ENCODE measurements at regions not wholly inside any gene's neighbourhood (a gene's known extent, or its start where the extent isn't known, plus 50 kb on each side); places are given as distances from the start of the nearest gene placed in this dataset.

- Histone ChIP-seq H2AFZ (ENCODE audit: low read length) (no peak overlapping the region), H3K79me2 (ENCODE audit: insufficient read depth, low read depth, low read length) (no peaks in the 10 kb centered on the region), H3K4me1 (ENCODE audit: insufficient read depth, low read length, poor library complexity, severe bottlenecking) (no peaks in the 10 kb centered on the region), H3K9me2 (ENCODE audit: insufficient read depth, low read length) (no peaks in the 10 kb centered on the region), H3K27ac (ENCODE audit: low read depth, low read length, poor library complexity, severe bottlenecking) (no peak overlapping the region), H4K20me1 (ENCODE audit: insufficient read depth, low read length) (no peaks in the 10 kb centered on the region), H3K36me3 (ENCODE audit: insufficient read depth, low read length) (no peaks in the 10 kb centered on the region), H3K4me2 (ENCODE audit: low read length) (no peak overlapping the region), H3K4me3 (ENCODE audit: low read depth, low read length, poor library complexity, severe bottlenecking) (no peak overlapping the region), H3K9me3 (ENCODE audit: low read length) (no peaks in the 10 kb centered on the region)
- intact Hi-C loops (cut with micrococcal nuclease; ENCODE audit: unreplicated experiment), result no loop called here
- TF ChIP-seq, protein P1, sequence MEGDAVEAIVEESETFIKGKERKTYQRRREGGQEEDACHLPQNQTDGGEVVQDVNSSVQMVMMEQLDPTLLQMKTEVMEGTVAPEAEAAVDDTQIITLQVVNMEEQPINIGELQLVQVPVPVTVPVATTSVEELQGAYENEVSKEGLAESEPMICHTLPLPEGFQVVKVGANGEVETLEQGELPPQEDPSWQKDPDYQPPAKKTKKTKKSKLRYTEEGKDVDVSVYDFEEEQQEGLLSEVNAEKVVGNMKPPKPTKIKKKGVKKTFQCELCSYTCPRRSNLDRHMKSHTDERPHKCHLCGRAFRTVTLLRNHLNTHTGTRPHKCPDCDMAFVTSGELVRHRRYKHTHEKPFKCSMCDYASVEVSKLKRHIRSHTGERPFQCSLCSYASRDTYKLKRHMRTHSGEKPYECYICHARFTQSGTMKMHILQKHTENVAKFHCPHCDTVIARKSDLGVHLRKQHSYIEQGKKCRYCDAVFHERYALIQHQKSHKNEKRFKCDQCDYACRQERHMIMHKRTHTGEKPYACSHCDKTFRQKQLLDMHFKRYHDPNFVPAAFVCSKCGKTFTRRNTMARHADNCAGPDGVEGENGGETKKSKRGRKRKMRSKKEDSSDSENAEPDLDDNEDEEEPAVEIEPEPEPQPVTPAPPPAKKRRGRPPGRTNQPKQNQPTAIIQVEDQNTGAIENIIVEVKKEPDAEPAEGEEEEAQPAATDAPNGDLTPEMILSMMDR (conservative IDR thresholded peaks at IDR 0.05; ENCODE audit: low read length), result no peak
- ChIA-PET POLR2A (no interaction called here), CTCF (ENCODE audit: unreplicated experiment) (no interaction called here)
- DNase-seq (ENCODE audit: low spot score), result no peak
- no TSS peak for BruUV-seq (replicated peaks)
These were observed 380.8 kb upstream of the TMEM132C start for GRCh38 chr12:127885954-127886750.

GRCh38 chr12:127886827-127887226 is 380.1 kb upstream of the TMEM132C start:
- Histone ChIP-seq H3K36me3 (ENCODE audit: insufficient read depth, low read length) (no peaks in the 10 kb centered on the region), H3K4me3 (ENCODE audit: low read depth, low read length, poor library complexity, severe bottlenecking) (no peak overlapping the region), H3K9me3 (ENCODE audit: low read length) (no peaks in the 10 kb centered on the region), H2AFZ (ENCODE audit: low read length) (no peak overlapping the region), H3K79me2 (ENCODE audit: insufficient read depth, low read depth, low read length) (no peaks in the 10 kb centered on the region), H3K4me2 (ENCODE audit: low read length) (no peak overlapping the region), H3K27ac (ENCODE audit: low read depth, low read length, poor library complexity, severe bottlenecking) (no peak overlapping the region), H3K9me2 (ENCODE audit: insufficient read depth, low read length) (no peaks in the 10 kb centered on the region), H4K20me1 (ENCODE audit: insufficient read depth, low read length) (no peaks in the 10 kb centered on the region), H3K4me1 (ENCODE audit: insufficient read depth, low read length, poor library complexity, severe bottlenecking) (no peaks in the 10 kb centered on the region)
- no TSS peak for BruUV-seq (replicated peaks)
- CTCF ChIA-PET (ENCODE audit: unreplicated experiment), result no interaction called here
- TF ChIP-seq, protein P1 (conservative IDR thresholded peaks at IDR 0.05; ENCODE audit: low read length), result no peak
- no peak for TF ChIP-seq EZH2phosphoT487 (IDR thresholded peaks at IDR 0.05; ENCODE audit: borderline replicate concordance, low read depth, low read length)
- intact Hi-C loops (cut with micrococcal nuclease; ENCODE audit: unreplicated experiment), result no loop called here
- POLR2A ChIA-PET, result no interaction called here
- no peak for DNase-seq (ENCODE audit: low spot score)

DNA sequence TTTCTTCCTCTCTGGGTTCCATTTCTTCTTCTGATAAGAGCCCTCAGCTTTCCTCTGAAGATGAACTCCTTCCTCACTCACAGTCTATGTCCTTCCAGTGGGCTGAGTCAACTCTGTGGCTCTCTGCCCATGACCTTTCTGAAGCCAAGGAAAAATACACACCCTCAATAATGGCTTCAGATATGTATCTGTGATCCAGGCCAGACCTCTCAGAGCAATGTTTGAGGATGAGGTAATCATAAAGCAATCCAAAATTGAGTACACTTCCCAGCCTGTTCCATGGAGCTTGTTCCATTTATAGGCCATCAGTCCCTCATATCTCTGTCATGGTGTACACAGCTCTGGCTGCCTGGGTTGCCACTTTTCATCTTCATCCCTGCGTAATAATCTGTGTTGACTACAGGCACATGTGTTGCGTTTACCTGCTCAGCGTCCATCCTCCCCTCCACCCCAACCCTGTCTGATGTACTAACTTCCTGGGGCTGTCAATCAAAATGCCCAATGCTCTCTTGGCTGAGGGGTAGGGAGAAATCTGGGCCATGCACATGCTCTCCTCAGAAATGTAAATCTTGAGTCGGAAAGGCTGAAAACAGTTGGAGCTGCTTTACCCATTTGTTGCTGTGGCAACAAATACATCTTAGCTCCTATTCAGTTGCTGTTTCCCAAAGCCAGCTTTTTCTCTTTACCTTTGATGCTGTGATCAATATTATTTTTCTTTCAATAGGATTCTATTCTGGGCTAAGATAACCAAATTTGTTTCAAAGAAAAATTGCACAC is 377.8 kb upstream of the TMEM132C start:
- H3K36me3 ChIP-seq (ENCODE audit: insufficient read depth, low read length), result no peaks in the 10 kb centered on the region
- no peak overlapping the region for H3K4me3 ChIP-seq (ENCODE audit: low read depth, low read length, poor library complexity, severe bottlenecking)
- ChIA-PET POLR2A (interaction anchor here (0.5 kb wide), 1 partner anchor 176 kb away, joined by 3 read pairs; no protein-coding TSS in a partner anchor), CTCF (ENCODE audit: unreplicated experiment) (no interaction called here)
- no peaks in the 10 kb centered on the region for H3K9me2 ChIP-seq (ENCODE audit: insufficient read depth, low read length)
- no peak for DNase-seq (ENCODE audit: low spot score)
- no peaks in the 10 kb centered on the region for H3K9me3 ChIP-seq (ENCODE audit: low read length)
- no peak overlapping the region for H2AFZ ChIP-seq (ENCODE audit: low read length)
- TF ChIP-seq EZH2phosphoT487 (IDR thresholded peaks at IDR 0.05; ENCODE audit: borderline replicate concordance, low read depth, low read length), result no peak
- TF ChIP-seq, protein P1 (conservative IDR thresholded peaks at IDR 0.05; ENCODE audit: low read length), result no peak
- H3K27ac ChIP-seq (ENCODE audit: low read depth, low read length, poor library complexity, severe bottlenecking), result no peak overlapping the region
- no peak overlapping the region for H3K4me2 ChIP-seq (ENCODE audit: low read length)
- BruUV-seq (replicated peaks), result no TSS peak
- no peaks in the 10 kb centered on the region for H4K20me1 ChIP-seq (ENCODE audit: insufficient read depth, low read length)
- no peaks in the 10 kb centered on the region for H3K4me1 ChIP-seq (ENCODE audit: insufficient read depth, low read length, poor library complexity, severe bottlenecking)
- no peaks in the 10 kb centered on the region for H3K79me2 ChIP-seq (ENCODE audit: insufficient read depth, low read depth, low read length)
- intact Hi-C loops (cut with micrococcal nuclease; ENCODE audit: unreplicated experiment), result no loop called here
